Endothelial cell (in vitro differentiated cells): ENCODE measurements at regions not wholly inside any gene's neighbourhood (a gene's known extent, or its start where the extent isn't known, plus 50 kb on each side); places are given as distances from the start of the nearest gene placed in this dataset.

Source experiments
- DNase-seq: peaks from one replicate; pipeline ENCODE4 v3.0.0; 2021; ENCODE audit warnings: low spot score
- H3K27ac Mint-ChIP-seq: one replicate; pipeline ENCODE4 v1.8.0; 2021; ENCODE audit warnings: mixed read lengths, inconsistent platforms; ENCODE audit not compliant: unreplicated experiment
- H3K27me3 Mint-ChIP-seq: one replicate; pipeline ENCODE4 v1.8.0; 2021; ENCODE audit warnings: mild to moderate bottlenecking, moderate library complexity, mixed read lengths, inconsistent platforms; ENCODE audit not compliant: unreplicated experiment
- H3K36me3 Mint-ChIP-seq: one replicate; pipeline ENCODE4 v1.8.0; 2021; ENCODE audit warnings: mild to moderate bottlenecking, low read depth, mixed read lengths, inconsistent platforms; ENCODE audit not compliant: unreplicated experiment
- H3K4me1 Mint-ChIP-seq: one replicate; pipeline ENCODE4 v1.8.0; 2021; ENCODE audit warnings: mild to moderate bottlenecking, mixed read lengths, inconsistent platforms; ENCODE audit not compliant: unreplicated experiment
- H3K4me3 Mint-ChIP-seq: one replicate; pipeline ENCODE4 v1.8.0; 2021; ENCODE audit warnings: mild to moderate bottlenecking, mixed read lengths, inconsistent platforms; ENCODE audit not compliant: unreplicated experiment
- H3K9me3 Mint-ChIP-seq: one replicate; pipeline ENCODE4 v1.8.0; 2021; ENCODE audit warnings: mixed read lengths, inconsistent platforms; ENCODE audit not compliant: unreplicated experiment
- CTCF ChIP-seq: fragments of 200-600 bp; sonication (generic); IDR thresholded peaks from one replicate; pipeline ENCODE4 v1.5.0; 2021; ENCODE audit warnings: antibody characterized with exemption; ENCODE audit not compliant: unreplicated experiment

GRCh38 chrX:39927380-39927779 is 170.4 kb downstream of the BCOR start:
- Mint-ChIP-seq H3K9me3 (no peaks in the 10 kb centered on the region), H3K4me1 (peaks cover 14% of the 10 kb centered on the region), H3K36me3 (no peaks in the 10 kb centered on the region), H3K4me3 (no peak overlapping the region), H3K27ac (no peak overlapping the region), H3K27me3 (no peaks in the 10 kb centered on the region)
- DNase-seq, result no peak
- no peak for TF ChIP-seq CTCF

GRCh38 chrX:39928704-39929378 is 168.9 kb downstream of the BCOR start:
- Mint-ChIP-seq H3K4me3 (no peak overlapping the region), H3K27ac (no peak overlapping the region), H3K9me3 (no peaks in the 10 kb centered on the region), H3K4me1 (peaks cover 14% of the 10 kb centered on the region), H3K27me3 (no peaks in the 10 kb centered on the region), H3K36me3 (no peaks in the 10 kb centered on the region)
- no peak for DNase-seq
- TF ChIP-seq CTCF, result no peak

GRCh38 chrX:39929379-39930025 is 168.3 kb downstream of the BCOR start:
- H3K9me3 Mint-ChIP-seq, result no peaks in the 10 kb centered on the region
- H3K36me3 Mint-ChIP-seq, result no peaks in the 10 kb centered on the region
- peaks cover 14% of the 10 kb centered on the region for H3K4me1 Mint-ChIP-seq
- DNase-seq, result no peak
- H3K4me3 Mint-ChIP-seq, result no peak overlapping the region
- no peaks in the 10 kb centered on the region for H3K27me3 Mint-ChIP-seq
- H3K27ac Mint-ChIP-seq, result no peak overlapping the region
- no peak for TF ChIP-seq CTCF

- DNase-seq, result no peak
- Mint-ChIP-seq H3K36me3 (no peaks in the 10 kb centered on the region), H3K9me3 (no peaks in the 10 kb centered on the region), H3K27me3 (no peaks in the 10 kb centered on the region), H3K4me1 (peaks cover 14% of the 10 kb centered on the region), H3K4me3 (no peak overlapping the region), H3K27ac (no peak overlapping the region)
- no peak for TF ChIP-seq CTCF
Measured at GRCh38 chrX:39930786-39931528, 166.8 kb downstream of the BCOR start.
